ENCODE measurements at regions not wholly inside any gene's neighbourhood (a gene's known extent, or its start where the extent isn't known, plus 50 kb on each side); places are given as distances from the start of the nearest gene placed in this dataset.

DNA sequence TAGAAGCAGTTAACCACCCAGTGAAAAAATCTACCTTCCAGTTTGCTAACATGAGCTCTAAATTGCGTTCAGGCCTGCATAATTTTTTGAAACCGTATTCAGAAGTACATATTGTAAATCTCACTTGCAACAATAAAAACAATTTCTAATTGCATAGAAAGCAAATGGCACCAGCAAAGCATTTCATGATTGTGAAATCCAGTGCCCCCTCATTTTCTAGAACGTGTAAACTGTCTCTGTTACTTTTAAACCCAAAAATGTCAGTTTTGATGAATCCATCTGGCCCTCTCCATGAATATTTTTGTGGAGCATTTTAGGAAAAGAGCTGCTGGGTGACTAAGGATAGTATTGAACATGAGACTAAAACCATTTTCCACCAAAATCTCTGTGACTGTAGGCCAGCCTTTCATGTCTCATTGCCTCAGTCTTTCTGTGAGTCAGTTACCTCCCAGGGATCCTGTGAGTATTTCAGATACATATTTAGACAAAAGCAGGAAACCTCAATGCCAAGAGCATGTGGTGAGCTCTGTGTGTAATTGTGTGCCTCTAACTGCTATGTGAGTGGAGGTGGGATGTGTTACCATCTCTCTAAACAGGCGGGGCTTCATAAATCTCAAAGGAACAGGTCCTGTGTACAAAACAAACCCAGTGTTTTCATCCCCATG, 477.8 kb upstream of the DCC start:
- DNase-seq: no peak

DNA sequence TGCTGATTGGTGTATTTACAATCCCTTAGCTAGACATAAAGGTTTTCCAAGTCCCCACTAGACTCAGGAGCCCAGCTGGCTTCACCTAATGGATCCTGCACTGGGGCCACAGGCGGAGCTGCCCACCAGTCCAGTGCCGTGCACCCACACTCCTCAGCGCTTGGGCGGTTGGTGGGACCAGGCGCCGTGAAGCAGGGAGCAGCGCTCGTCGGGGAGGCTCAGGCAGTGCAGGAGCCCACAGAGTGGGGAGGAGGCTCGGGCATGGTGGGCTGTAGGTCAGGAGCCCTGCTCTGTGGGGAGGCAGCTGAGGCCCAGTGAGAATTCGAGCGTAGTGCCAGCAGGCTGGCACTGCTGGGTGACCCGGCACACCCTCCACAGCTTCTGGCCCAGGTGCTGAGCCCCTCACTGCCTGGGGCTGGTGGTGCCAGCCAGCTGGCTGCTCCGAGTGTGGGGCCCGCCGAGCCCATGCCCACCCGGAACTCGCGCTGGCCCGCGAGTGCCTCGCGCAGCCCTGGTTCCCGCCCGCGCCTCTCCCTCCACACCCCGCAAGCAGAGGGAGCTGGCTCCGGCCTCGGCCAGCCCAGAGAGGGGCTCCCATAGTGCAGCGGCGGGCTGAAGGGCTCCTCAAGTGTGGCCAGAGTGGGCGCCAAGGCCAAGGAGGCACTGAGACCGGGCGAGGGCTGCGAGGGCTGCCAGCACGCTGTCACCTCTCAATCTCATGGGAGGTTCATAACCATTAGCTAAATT, 475.6 kb upstream of the DCC start:
- no peak for DNase-seq

DNA sequence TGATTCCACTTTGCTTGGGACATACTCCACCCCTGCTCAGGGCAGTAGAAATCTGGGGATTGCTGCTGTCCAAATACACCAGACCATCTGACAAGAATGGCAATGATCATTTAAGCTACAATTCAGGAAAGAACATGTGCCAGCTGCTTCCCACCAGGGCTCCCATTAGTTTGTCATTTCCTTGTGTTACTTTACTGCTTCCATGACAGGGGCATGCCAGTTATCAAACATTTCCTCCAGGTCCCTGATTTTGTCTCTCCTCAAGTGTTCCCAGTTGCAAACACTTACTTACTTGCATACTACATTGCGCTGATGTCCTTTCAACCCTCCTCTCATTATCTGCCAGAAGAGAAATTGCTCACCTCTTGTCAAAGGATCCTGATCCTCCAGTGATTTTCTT, 474.5 kb upstream of the DCC start:
- DNase-seq: no peak

DNA sequence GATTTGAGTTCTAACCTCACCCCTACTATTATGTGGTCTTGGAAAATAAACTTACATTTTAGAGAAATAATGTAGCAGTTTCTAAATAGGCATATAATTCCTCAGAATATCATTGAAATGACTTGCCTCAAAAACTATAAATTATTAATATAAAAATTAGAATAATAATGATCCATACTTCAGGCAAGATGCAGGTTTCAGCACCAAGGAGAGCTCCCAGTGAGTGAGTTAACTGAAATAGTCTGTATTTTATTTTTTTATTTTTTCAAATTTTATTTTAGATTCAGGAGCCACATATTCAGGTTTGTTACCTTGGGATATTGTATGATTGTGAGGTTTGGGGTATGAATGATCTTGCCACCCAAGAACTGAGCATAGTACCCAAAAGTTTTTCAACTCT, 472.2 kb upstream of the DCC start:
- no peak for DNase-seq

DNA sequence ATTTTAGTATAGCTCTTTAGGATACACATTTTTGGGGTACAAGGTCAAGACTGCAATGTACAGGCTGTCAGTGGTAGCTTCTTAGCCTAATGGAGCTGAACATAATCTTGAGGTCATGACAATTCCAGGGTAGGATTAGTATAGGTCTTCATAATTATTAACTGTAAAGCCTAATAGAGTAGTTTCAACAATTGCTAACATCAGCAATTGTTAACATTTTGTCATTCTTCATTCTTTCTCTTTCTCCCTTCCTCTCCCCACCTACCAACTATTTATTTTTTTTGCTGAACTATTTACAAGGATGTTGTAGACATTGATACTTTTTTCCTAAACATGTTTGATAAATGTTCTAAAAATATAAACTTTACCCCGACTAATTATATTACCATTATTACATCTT, 461.3 kb upstream of the DCC start:
- no peak for DNase-seq

DNA sequence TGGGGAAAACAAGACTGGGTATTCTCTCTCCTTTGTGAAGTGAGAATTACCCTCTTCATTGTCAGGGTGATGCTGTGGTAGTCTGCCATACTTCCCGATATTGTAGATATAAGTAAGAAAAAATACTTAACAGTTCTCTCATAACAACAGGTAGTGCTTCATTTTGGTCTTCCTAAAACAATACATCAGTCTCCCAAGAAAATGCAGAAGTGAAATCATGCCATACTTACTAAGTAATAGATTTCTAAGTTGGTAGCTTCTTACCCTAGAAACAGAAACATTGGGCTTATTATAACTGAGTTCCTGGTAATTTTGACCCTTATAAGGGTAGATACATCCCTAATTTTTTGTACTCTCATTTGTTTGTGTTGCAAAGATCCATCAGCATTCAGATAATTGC, 460.7 kb upstream of the DCC start:
- no peak for DNase-seq

DNA sequence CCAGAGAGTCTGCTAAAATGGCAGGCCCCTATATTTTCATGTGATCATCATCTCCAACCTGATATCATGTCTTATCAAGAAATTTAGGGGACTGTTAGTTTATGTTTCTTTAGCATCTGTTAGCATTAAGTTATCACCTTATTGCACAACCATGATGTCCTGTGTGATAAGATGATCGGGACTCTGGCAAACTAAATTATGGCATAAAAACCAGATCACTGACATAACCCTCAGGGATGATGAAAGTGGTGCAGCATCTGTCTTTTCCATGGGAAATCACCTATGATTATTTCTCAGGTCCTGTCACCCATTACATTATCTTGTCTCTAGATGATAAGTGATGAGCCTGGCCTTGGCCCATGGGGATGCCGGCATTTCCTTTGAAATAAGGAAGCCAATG, 458.6 kb upstream of the DCC start:
- no peak for DNase-seq

DNA sequence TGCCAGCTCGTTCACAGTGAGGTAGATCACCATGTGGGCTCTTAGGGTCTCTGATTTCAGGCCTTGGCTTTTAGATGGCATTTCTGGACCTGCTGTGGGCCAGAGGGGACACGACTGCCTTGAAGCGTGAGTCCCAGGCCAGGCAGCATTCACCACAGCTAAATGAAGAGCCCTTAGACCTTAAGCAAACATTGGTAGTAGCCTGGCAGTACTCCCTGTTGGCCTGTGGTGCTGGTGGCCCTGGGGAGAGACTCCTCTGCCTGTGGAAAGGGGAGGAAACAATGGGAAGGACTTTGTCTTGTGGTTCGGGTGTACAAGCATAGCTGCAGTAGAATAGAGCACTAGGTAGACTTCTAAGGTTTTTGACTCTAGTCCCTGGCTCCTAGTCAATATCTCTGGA, 456.0 kb upstream of the DCC start:
- no peak for DNase-seq

DNA sequence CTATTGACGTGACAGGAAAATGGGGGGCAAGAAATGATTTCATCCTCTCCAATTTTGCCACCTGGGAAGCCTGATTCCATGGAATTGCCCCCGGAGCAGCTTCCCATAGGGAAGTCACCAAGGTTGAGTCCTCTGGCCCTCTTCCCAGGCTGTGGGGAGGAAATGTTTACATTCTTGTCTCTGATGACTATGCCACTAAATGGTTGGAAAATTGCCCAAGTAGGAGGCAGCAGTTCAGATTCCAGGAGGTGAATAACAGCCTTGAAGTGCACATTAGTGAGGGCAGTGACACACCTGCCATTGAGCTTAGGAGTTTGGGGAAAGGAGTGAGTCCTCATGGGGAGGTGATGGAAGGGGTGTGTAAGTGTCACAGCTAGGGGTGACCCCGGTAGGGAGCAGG, 449.2 kb upstream of the DCC start:
- DNase-seq: peak; percentile 63 to 88

DNA sequence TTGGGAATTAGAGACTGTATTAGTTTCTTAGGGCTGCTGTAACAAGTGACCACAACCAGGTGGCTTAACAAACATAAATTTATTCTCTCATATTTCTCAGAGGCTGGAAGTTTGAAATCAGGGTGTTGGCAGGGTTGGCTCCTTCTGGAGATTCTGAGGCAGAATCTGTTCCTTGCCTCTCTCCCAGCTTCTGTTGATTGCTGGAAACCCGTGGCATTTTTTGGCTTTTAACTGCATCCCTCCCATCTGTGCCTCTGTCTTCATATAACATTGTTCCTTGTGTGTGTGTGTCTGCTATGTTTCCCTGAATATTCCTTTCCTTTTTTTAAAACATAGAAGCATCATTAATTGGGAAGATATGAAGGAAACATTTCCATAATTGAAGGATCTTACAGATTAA, 448.1 kb upstream of the DCC start:
- DNase-seq: no peak

DNA sequence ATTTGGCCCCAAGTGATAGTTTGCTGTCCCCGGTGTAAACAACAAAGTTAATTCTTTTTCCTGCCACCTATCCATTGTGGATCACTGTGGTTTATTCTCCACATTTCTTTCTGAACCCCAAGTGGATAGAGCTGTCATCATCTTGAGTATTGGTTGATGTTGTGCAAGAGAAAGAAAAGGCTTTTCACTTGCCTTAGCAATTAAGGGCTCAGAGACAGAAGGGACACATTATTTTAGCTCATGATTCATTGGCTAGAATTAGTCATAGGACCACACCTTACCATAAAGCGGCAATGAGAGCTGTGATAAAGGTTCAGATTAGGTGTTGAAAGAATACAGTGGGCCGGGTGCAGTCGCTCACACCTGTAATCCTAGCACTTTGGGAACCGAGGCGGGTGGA, 442.1 kb upstream of the DCC start:
- no peak for DNase-seq

DNA sequence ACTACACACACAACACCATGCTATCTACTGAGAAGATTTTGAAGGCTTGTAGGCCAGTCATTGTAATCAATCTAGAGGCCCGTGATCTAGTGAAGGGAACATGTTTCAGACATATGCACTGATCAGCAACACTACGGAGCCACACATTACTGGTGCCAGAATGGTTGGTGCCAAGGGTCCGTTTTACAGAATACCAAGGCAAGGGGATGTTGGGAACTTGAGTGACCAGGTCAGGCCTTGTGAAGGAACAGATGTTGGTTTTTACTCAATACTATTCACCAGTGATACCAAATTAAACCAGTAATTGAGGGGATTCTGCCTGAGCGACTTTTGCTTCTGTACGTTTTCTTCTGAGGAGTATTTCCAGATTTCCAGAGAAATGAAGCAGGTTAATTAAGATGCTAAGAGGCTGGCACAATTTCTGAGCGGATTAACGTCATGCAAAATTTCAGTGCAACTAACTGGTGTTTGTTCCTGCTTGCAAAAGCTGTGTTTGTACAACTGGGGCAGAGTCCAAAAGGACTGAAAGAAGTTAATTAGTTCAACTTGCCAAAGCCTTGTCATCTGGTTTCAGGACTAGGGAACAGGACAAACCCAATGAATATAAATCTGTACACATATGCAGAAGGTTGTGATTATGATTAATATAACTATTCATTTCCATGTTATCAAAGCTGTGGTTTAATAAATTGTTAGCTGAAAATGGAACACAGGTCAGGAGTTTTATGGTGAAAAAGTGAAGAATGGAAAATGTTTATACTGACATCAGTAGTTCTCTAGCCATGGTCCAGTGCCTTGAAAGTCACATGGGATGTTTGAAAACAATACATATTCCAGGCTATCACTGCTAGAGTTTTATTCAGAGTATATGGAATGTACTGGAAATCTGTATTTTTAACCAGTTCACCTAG, 432.1 kb upstream of the DCC start:
- no peak for DNase-seq

DNA sequence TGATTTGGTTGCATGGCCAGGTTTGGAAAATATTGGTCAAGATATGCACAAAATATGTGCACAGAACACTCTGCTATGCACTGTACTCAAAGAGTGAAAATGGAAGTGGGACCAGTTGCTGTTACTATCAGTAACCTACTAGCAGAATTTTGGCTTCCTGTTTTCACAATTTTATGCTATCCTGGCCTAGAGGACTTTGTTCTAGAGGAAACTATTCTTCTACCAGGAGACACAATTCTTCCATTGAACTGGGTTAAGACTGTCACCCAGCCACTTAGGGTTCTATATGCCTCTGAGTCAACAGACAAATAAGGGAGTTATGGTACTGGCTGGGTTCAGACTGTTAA, 431.4 kb upstream of the DCC start:
- DNase-seq: no peak

DNA sequence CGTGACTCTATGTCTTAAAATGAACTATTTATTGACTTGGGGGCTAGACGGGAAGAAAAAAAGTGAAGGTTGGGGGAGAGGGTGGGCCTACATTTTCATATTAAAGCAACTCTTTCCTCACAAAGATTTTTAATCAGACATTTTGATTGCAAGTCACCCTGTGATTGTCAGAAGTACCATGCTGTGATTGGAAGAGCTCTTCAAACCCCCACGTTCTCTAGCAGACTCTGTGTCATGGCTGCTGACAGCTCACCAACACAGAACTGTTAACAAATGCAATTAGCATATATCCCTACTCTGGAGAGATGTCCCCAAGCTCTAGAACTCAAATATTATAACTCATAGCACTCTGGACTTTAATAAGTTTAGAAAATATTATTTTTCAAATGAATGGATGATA, 428.4 kb upstream of the DCC start:
- no peak for DNase-seq

DNA sequence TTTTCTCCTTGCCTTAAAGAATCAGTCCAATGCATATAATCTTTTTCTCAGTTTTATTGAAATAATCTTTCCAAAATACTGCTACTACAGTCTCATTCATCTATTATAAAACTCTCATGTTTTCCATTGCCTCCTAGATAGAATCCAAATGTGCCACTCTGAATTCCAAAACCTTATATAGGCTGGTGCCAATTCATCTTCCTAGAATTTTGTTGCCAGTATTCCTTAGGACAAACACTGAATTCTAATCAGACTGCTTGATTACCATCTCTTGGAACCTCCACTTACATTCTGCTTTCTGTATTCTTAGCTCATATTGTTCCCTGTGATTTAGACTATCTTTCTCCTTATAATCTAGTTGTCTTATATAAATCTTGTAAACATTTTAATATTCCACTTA, 427.6 kb upstream of the DCC start:
- no peak for DNase-seq

DNA sequence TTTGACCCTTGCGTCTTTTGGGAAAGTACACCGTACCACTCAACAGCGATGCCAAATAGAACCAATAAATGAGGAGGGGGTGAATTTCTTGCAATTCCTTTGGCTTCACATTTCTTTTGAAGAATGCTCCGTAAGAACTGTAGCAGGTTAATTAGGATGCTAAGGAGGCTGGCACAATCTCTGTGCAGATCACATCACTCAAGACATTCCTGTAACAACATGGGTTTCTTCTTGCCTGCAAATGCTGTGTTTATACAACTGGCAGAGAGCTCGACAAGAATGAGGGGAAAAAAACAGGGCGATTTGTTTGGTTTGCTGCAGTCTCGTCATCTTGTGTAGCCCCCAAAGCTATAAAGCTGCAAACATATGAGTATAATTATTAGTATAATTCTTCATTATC, 424.8 kb upstream of the DCC start:
- DNase-seq: no peak

DNA sequence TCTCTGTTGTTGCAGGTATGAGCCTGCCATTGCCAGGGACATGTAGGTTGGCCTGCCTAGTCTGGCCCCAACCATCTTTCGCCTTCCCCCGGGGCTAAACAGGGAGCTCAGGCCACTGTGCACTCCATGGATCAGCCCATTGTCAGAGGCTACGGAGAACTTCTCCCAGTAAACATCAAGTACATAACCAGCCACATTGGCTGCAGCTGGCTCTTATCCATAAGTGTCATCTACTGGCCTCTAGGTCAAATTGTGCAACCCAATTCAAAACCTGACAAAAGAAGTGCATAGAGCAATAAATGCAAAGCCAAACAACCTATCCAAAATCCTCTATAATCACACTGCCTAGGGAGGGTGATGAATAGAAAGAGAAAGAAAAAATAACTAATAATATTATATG, 418.1 kb upstream of the DCC start:
- no peak for DNase-seq

DNA sequence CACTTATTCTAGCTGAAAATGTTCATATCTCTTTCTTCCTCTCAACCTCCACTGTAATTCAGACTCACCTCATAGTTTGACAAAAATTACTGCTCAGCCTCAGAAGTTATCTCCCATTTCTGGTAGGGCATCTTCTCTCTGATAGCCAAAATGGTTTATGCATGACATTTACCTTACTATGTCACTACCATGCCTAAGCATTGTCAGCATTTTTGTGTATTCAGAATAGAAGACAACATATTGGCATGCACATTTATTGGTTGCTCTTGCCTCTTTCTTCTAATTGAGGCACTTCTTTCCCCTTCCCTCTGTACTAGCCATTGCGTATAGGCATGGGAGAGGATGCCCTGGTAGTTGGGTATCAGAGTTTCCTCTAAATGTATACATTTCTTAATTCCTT, 406.1 kb upstream of the DCC start:
- DNase-seq: no peak

DNA sequence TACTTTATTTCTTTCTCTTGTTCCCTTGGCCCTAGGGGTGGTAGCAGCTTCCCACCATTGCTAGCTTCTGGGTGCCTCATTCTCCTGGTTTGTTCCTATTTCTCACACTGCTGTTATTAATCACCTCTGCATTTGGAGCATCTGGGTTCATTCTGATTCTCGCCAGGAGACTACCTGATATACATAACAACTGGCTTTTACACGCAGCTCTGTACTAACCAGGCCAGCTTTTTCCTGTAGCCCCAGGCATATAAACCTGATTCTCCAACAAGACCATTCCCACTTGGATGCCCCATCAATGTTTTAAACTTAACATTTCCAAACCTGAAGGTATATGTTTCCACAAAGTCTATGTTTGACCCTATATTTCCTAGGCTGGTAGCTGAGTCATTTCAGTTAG, 403.9 kb upstream of the DCC start:
- no peak for DNase-seq

DNA sequence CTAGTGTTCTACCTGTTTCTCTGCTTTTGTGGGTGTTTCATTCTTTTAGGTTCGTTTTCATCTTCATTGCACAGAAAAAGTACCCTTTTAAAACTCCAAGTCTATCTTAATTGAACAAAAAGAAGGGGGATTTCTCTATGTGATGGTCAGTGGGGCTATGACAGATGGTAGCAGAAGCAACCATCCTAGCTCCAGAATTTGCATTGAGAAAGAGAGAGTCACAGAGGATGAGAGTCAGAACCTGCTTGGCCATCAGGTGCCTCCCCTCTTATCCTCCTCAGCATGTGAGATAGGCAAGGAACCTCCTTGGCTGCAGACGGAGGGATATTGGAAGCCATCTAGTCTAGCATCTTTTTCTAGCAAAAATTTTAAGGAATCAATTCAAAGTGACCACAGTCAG, 398.0 kb upstream of the DCC start:
- DNase-seq: no peak

DNA sequence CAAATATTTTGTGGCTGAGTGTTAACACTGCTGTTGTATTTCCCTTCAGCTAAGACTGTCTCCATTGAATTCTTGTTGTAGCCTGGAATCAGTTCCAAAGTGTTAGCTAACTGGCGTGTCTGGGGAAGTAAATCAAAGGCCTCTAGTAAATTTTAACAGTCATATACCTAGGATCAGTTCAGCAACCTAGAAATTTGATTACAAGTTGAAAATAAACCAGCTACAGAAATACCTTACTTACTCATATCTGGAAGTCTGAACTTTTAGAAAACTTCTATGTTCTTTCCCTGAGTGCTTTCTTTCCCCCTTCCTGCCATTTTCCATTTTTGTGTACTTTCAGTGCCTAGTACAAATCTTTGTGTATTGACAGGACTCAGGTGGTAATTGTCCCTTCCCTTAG, 396.7 kb upstream of the DCC start:
- DNase-seq: no peak

DNA sequence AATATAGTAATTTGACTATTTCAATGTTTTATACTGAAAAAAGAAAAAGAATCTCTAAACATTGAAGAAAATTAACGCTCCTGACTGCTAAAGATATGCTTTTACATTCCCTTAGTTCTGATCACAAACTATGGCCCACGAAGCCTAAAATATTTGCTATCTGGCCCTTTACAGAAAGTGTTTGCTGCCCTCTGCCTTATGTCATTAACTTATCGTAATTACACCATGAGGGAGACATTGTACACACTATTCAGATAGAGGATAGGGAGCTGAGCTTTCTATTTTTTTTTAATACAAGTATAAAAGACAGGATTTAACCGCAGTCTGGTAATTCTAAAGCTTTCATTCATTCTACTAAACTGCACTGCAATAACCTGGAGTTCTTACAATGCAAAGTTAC, 393.1 kb upstream of the DCC start:
- DNase-seq: no peak

DNA sequence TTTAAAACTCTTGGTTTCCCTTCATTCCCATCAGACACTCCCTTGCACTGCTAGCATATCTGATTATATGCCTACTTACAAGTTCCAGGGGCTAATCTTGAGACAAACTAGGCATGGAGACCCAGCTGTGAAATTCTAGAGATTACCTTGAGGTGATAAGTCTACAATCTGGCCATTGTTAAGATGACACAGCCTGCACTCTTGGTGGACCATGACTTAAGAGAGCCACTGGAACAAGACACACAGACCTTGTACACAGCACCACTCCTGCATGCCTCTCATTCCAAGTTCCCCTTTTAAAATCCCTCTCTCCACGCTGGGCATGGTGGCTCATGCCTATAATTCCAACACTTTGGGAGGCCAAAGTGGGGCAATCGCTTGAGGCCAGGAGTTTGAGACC, 387.2 kb upstream of the DCC start:
- DNase-seq: no peak

DNA sequence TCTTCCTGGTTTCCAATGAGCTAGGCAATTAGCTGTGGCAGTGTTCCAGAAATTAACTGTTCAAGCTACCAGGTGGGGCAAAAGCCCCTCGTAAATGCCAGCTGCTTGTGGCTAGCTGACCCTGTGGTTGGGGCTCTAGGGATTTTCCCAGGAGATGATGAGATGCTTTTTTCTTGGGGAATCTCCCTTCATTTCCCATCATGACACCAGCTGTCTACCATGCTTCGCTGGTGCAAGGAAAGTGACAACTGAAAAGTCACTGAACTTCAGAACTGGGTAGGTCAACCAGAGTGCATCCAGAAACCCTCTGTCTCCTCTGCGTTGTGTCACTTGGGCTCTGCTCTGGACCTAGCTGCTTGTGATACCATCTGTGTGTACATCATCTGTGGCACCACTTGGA, 386.5 kb upstream of the DCC start:
- no peak for DNase-seq
